Trophoblast cell (in vitro differentiated cells and primary cell): ENCODE measurements at regions not wholly inside any gene's neighbourhood (a gene's known extent, or its start where the extent isn't known, plus 50 kb on each side); places are given as distances from the start of the nearest gene placed in this dataset.

Source experiments
- DNase-seq, 2 donors: peaks; one replicate each; pipeline ENCODE4 v3.0.0-alpha.2; 2016
- H2AFZ ChIP-seq: 2 replicates; pipeline ENCODE4 v1.6.1; 2013; ENCODE audit warnings: low read length, moderate library complexity, mild to moderate bottlenecking; ENCODE audit not compliant: insufficient read depth, poor library complexity
- H2AK5ac ChIP-seq: 2 replicates; pipeline ENCODE4 v1.6.1; 2013; ENCODE audit warnings: mild to moderate bottlenecking, low read length
- H2BK120ac ChIP-seq: 2 replicates; pipeline ENCODE4 v1.6.1; 2013; ENCODE audit warnings: low read length, mild to moderate bottlenecking, moderate library complexity; ENCODE audit not compliant: insufficient read depth, poor library complexity
- H2BK12ac ChIP-seq: 2 replicates; pipeline ENCODE4 v1.6.1; 2013; ENCODE audit warnings: mild to moderate bottlenecking, low read length, moderate library complexity
- H2BK5ac ChIP-seq: 2 replicates; pipeline ENCODE4 v1.6.1; 2013; ENCODE audit warnings: low read length, low read depth, moderate library complexity, mild to moderate bottlenecking; ENCODE audit not compliant: poor library complexity
- H3K14ac ChIP-seq: 2 replicates; pipeline ENCODE4 v1.6.1; 2013; ENCODE audit warnings: mild to moderate bottlenecking, low read length
- H3K18ac ChIP-seq: 2 replicates; pipeline ENCODE4 v1.6.1; 2013; ENCODE audit warnings: mild to moderate bottlenecking, low read length
- H3K23ac ChIP-seq: 2 replicates; pipeline ENCODE4 v1.6.1; 2013; ENCODE audit warnings: low read length
- H3K27ac ChIP-seq: 2 replicates; pipeline ENCODE4 v1.5.1; 2013; ENCODE audit warnings: low read depth, mild to moderate bottlenecking, inconsistent platforms, low read length, moderate library complexity
- H3K27me3 ChIP-seq: 2 replicates; pipeline ENCODE4 v1.6.1; 2013; ENCODE audit warnings: inconsistent platforms, mild to moderate bottlenecking, low read length, moderate library complexity; ENCODE audit not compliant: insufficient read depth
- H3K36me3 ChIP-seq, 2 experiments: 1 replicate in 1 of 2; 2 replicates in 1 of 2; pipeline ENCODE4 v1.6.1; 2013; ENCODE audit warnings: low read length in 2 of 2, mild to moderate bottlenecking in 2 of 2, moderate library complexity in 1 of 2; ENCODE audit not compliant: insufficient read depth in 2 of 2, control insufficient read depth in 1 of 2
- H3K4ac ChIP-seq: 2 replicates; pipeline ENCODE4 v1.6.1; 2013; ENCODE audit warnings: low read depth, mild to moderate bottlenecking, low read length, moderate library complexity
- H3K4me1 ChIP-seq, 2 experiments: 1 replicate in 1 of 2; 2 replicates in 1 of 2; pipeline ENCODE4 v1.6.1; 2013; ENCODE audit warnings: low read length in 2 of 2, mild to moderate bottlenecking in 2 of 2, moderate library complexity in 1 of 2; ENCODE audit not compliant: insufficient read depth in 2 of 2, control insufficient read depth in 1 of 2
- H3K4me2 ChIP-seq: 2 replicates; pipeline ENCODE4 v1.6.1; 2013; ENCODE audit warnings: inconsistent platforms, mild to moderate bottlenecking, low read length, moderate library complexity
- H3K4me3 ChIP-seq: 2 replicates; pipeline ENCODE4 v1.5.1; 2013; ENCODE audit warnings: mild to moderate bottlenecking, low read depth, low read length, inconsistent platforms
- H3K79me1 ChIP-seq: one replicate; pipeline ENCODE4 v1.6.1; 2013; ENCODE audit warnings: low read length
- H3K79me2 ChIP-seq: 2 replicates; pipeline ENCODE4 v1.6.1; 2013; ENCODE audit warnings: low read length, mild to moderate bottlenecking; ENCODE audit not compliant: control insufficient read depth, insufficient read depth, poor library complexity
- H3K9ac ChIP-seq: 2 replicates; pipeline ENCODE4 v1.6.1; 2013; ENCODE audit warnings: mild to moderate bottlenecking, low read length
- H3K9me3 ChIP-seq: 2 replicates; pipeline ENCODE4 v1.6.1; 2013; ENCODE audit warnings: low read depth, mild to moderate bottlenecking, control low read depth, inconsistent platforms, low read length; ENCODE audit not compliant: insufficient read depth
- H4K12ac ChIP-seq: 2 replicates; pipeline ENCODE4 v1.6.1; 2013; ENCODE audit warnings: low read depth, mild to moderate bottlenecking, low read length, moderate library complexity
- H4K8ac ChIP-seq: 2 replicates; pipeline ENCODE4 v1.6.1; 2013; ENCODE audit warnings: low read depth, mild to moderate bottlenecking, low read length, moderate library complexity
- H4K91ac ChIP-seq: one replicate; pipeline ENCODE4 v1.6.1; 2013; ENCODE audit warnings: low read depth, mild to moderate bottlenecking, low read length, moderate library complexity
- WGBS: extraction: QIAGEN DNeasy Blood & Tissue Kit; methylation state at CpG from one replicate; pipeline ENCODE4 v1.1.7; 2013; ENCODE audit warnings: missing lambda C conversion rate; ENCODE audit not compliant: insufficient read length, insufficient coverage; ENCODE audit errors: extremely low coverage; 5-methylcytosine and 5-hydroxymethylcytosine counted together

DNA sequence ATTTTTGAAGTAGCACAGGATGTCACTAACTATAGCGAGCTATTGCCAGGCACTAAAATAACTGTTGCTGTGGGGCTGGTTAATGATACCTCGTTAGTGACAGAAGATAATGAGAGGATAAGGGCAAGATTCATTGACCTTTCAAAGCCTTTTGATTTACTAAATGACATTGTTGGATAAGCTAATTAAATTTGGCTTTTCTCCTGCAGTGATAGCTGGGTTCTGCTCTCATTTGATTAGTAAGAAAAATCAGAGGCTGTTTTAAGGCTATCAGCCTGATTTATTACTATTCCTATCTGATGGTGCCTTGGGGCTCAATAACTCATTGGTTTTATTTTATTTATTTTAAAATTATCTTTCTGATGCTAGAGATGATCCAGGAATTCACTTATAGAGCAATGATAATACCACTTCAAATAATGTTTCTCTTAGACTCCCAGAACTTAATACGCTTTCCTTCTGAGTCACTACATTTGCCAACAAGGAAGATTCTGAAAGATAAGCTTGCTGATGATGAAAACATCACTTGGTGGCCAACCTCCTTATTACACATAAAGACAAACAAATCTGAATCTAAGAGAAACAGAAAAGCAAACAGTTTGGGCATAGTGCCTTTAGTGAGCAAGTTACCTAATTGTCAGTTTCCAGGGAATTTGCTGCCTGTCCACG, 501.3 kb upstream of the ARGLU1 start:
- H3K9ac ChIP-seq: no peak overlapping the region
- no peak overlapping the region for H2AFZ ChIP-seq
- H2BK12ac ChIP-seq: no peak overlapping the region
- no peak overlapping the region for H2AK5ac ChIP-seq
- H3K4ac ChIP-seq: no peak overlapping the region
- H4K12ac ChIP-seq: no peak overlapping the region
- H2BK120ac ChIP-seq: no peak overlapping the region
- peaks cover 0 to 1% of the 10 kb centered on the region in 2 experiments for H3K36me3 ChIP-seq
- no peak overlapping the region for H3K4me2 ChIP-seq
- no peak overlapping the region for H3K23ac ChIP-seq
- no CpG with 5 or more reads among the region's 4 CpGs for WGBS
- H3K4me1 ChIP-seq: no peaks in the 10 kb centered on the region
- no peaks in the 10 kb centered on the region for H3K79me1 ChIP-seq
- no peak overlapping the region for H3K27ac ChIP-seq
- H3K79me2 ChIP-seq: no peaks in the 10 kb centered on the region
- DNase-seq: peak in 1 of 2 donors; percentile 55
- no peak overlapping the region for H3K18ac ChIP-seq
- no peaks in the 10 kb centered on the region for H3K27me3 ChIP-seq
- no peak overlapping the region for H4K91ac ChIP-seq
- no peak overlapping the region for H3K4me3 ChIP-seq
- no peak overlapping the region for H2BK5ac ChIP-seq
- H4K8ac ChIP-seq: no peak overlapping the region
- H3K14ac ChIP-seq: no peak overlapping the region
- H3K9me3 ChIP-seq: peaks cover 2% of the 10 kb centered on the region

GRCh38 chr13:107067381-107067780, 499.4 kb upstream of the ARGLU1 start:
- H3K27me3 ChIP-seq: no peaks in the 10 kb centered on the region
- no peaks in the 10 kb centered on the region for H3K4me1 ChIP-seq
- no peak overlapping the region for H2AK5ac ChIP-seq
- no peak overlapping the region for H3K27ac ChIP-seq
- H4K91ac ChIP-seq: no peak overlapping the region
- H3K79me2 ChIP-seq: no peaks in the 10 kb centered on the region
- H2BK12ac ChIP-seq: no peak overlapping the region
- H3K4me2 ChIP-seq: no peak overlapping the region
- H3K9me3 ChIP-seq: peaks cover 2% of the 10 kb centered on the region
- H2BK120ac ChIP-seq: no peak overlapping the region
- H3K4ac ChIP-seq: no peak overlapping the region
- no peak overlapping the region for H4K12ac ChIP-seq
- no peak overlapping the region for H2BK5ac ChIP-seq
- no peaks in the 10 kb centered on the region for H3K79me1 ChIP-seq
- H4K8ac ChIP-seq: no peak overlapping the region
- H3K36me3 ChIP-seq: no peaks in the 10 kb centered on the region
- no peak overlapping the region for H3K9ac ChIP-seq
- no peak overlapping the region for H2AFZ ChIP-seq
- no peak overlapping the region for H3K14ac ChIP-seq
- H3K18ac ChIP-seq: no peak overlapping the region
- DNase-seq: no peak
- no peak overlapping the region for H3K23ac ChIP-seq
- no CpG with 5 or more reads among the region's 4 CpGs for WGBS
- H3K4me3 ChIP-seq: no peak overlapping the region

DNA sequence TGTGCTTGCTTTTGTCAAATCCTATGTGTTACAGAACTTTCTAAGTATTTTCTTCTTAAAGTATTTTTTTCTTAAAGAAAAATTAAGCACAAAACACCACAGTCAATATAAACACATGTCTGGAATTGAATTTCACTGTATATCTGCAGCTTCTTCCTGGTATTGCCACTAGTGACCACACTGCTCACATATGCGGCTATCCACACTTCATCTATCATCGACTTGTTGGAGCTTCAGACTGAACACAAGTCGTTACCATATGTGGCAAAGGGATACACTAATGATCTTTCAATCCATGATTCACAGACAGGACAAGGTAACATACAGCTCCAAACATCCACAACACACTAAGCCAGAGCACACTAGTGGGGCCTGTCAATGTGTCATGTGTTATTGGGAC, 498.4 kb upstream of the ARGLU1 start:
- no peak overlapping the region for H4K12ac ChIP-seq
- no peaks in the 10 kb centered on the region for H3K79me2 ChIP-seq
- H3K23ac ChIP-seq: no peak overlapping the region
- H4K8ac ChIP-seq: no peak overlapping the region
- no peak overlapping the region for H2AK5ac ChIP-seq
- no peak overlapping the region for H3K9ac ChIP-seq
- no peak overlapping the region for H2BK12ac ChIP-seq
- no peak overlapping the region for H3K27ac ChIP-seq
- H3K36me3 ChIP-seq: no peaks in the 10 kb centered on the region
- no peak overlapping the region for H3K18ac ChIP-seq
- no CpG with 5 or more reads among the region's 3 CpGs for WGBS
- H3K4me1 ChIP-seq: no peaks in the 10 kb centered on the region
- no peak overlapping the region for H3K4me3 ChIP-seq
- H3K9me3 ChIP-seq: peaks cover 2% of the 10 kb centered on the region
- no peak for DNase-seq
- H2BK120ac ChIP-seq: no peak overlapping the region
- no peaks in the 10 kb centered on the region for H3K79me1 ChIP-seq
- H2BK5ac ChIP-seq: no peak overlapping the region
- no peaks in the 10 kb centered on the region for H3K27me3 ChIP-seq
- no peak overlapping the region for H4K91ac ChIP-seq
- no peak overlapping the region for H3K4me2 ChIP-seq
- H3K14ac ChIP-seq: no peak overlapping the region
- H2AFZ ChIP-seq: no peak overlapping the region
- no peak overlapping the region for H3K4ac ChIP-seq

DNA sequence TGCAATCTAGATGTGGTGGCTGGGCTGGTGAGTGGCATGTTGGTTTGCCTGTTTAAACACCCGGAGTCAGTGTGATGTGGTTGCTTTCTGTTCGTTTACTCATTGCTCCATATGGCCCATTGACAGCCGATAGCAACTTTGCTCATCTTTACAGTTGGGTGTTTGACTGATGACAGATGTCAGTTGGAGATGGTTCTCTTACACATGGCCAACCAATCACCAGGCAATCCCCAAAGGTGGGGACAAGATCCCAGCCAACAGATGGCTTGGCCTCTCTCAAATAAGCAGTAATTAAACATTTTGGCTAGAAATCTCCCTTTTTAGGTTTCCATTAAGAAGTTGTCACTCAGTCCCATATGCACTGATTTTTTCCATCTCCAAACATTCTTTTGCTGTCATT, 497.1 kb upstream of the ARGLU1 start:
- H3K79me1 ChIP-seq: no peaks in the 10 kb centered on the region
- no peaks in the 10 kb centered on the region for H3K4me1 ChIP-seq
- H2BK5ac ChIP-seq: no peak overlapping the region
- no peaks in the 10 kb centered on the region for H3K27me3 ChIP-seq
- no peak overlapping the region for H3K9ac ChIP-seq
- H4K91ac ChIP-seq: no peak overlapping the region
- H4K8ac ChIP-seq: no peak overlapping the region
- H3K79me2 ChIP-seq: no peaks in the 10 kb centered on the region
- H2AFZ ChIP-seq: no peak overlapping the region
- no peak for DNase-seq
- no peak overlapping the region for H4K12ac ChIP-seq
- WGBS: no CpG with 5 or more reads among the region's 3 CpGs
- H2BK12ac ChIP-seq: no peak overlapping the region
- H3K4me3 ChIP-seq: no peak overlapping the region
- H3K36me3 ChIP-seq: no peaks in the 10 kb centered on the region
- no peak overlapping the region for H3K4ac ChIP-seq
- H3K27ac ChIP-seq: no peak overlapping the region
- no peak overlapping the region for H2BK120ac ChIP-seq
- H2AK5ac ChIP-seq: no peak overlapping the region
- H3K23ac ChIP-seq: no peak overlapping the region
- no peak overlapping the region for H3K14ac ChIP-seq
- H3K9me3 ChIP-seq: peaks cover 2% of the 10 kb centered on the region
- no peak overlapping the region for H3K4me2 ChIP-seq
- no peak overlapping the region for H3K18ac ChIP-seq
